ENCODE measurements at regions not wholly inside any gene's neighbourhood (a gene's known extent, or its start where the extent isn't known, plus 50 kb on each side); places are given as distances from the start of the nearest gene placed in this dataset.

GRCh38 chr1:222891578-222891977 lies 76.7 kb downstream of the DISP1 start:
- no peak for TF ChIP-seq CTCF (conservative IDR thresholded peaks at IDR 0.05)
- TF ChIP-seq EZH2 (IDR thresholded peaks at IDR 0.05; ENCODE audit: low read depth) = no peak

Data from PC-9 (cell line).